Left ventricle myocardium superior (tissue), 1 donor: ENCODE measurements at regions not wholly inside any gene's neighbourhood (a gene's known extent, or its start where the extent isn't known, plus 50 kb on each side); places are given as distances from the start of the nearest gene placed in this dataset.
"Not testable (repeated sequence)": the region's sequence is repeated elsewhere in the genome, so short reads cannot be mapped to it uniquely, and the experiment has no call there.

Source experiments
- ATAC-seq: fragments of 200-7000 bp; cut with Tn5 transposase; one replicate; pipeline ENCODE4 v1.9.1; 2020; ENCODE audit warnings: mild to moderate bottlenecking, moderate library complexity
- DNase-seq: peaks from one replicate; pipeline ENCODE4 v3.0.0-alpha.2; 2020
- intact Hi-C: fragments of 100-400 bp; cut with micrococcal nuclease; formaldehyde crosslinking; loops from one replicate; pipeline ENCODE4 v1.11.0; 2022
- donor health status: DM: no; HTN: yes; CAD: no; lungs with severe emphysema.

DNA sequence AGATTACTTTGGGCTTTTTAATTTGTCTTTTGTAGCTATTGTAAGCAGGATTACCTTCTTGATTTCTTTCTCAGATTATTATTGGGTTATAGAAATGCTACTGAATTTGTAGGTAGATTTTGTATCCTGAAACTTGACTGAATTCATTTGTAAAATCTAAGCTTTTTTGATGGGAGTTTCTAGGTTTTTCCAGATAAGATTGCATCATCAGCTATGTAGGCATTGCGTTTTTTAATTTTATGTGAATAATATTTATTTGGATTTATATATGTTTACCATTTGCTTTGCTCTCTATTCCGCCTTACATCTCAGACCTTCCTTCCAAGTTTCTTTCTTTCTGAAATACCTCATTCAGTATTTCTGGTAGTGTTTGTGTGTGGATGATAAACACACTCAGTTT, 351.7 kb upstream of the ANKRD30A start:
- ATAC-seq (no peak), DNase-seq (no peak)
- intact Hi-C loops: no loop called here

- intact Hi-C loops: no loop called here
- no peak for ATAC-seq
- no peak for DNase-seq
Observed at GRCh38 chr10:36771725-36772124, 353.7 kb upstream of the ANKRD30A start.

DNA sequence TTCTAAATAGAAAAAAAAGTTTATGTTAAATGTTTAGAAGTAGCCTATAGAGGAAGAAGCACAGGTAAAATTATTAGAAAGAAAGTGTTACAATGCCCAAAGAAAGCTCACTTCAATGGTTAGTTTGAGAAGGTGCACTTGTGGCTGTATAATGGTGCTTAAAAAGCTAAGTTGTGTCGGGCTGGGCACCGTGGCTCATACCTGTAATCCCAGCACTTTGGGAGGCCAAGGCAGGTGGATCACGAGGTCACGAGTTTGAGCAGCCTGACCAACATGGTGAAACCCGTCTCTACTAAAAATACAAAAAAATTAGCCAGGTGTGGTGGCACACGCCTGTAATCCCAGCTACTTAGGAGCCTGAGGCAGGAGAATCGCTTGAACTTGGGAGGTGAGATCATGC, 355.7 kb upstream of the ANKRD30A start:
- not testable (repeated sequence) for DNase-seq, ATAC-seq
- intact Hi-C loops: loop anchor here (5.0 kb wide), 1 partner anchor 822 kb away; no protein-coding TSS in a partner anchor

- no peak for ATAC-seq
- intact Hi-C loops: loop anchor here (5.0 kb wide), 1 partner anchor 820 kb away; no protein-coding TSS in a partner anchor
- no peak for DNase-seq
Observed at GRCh38 chr10:36766940-36767339, 358.5 kb upstream of the ANKRD30A start.

DNA sequence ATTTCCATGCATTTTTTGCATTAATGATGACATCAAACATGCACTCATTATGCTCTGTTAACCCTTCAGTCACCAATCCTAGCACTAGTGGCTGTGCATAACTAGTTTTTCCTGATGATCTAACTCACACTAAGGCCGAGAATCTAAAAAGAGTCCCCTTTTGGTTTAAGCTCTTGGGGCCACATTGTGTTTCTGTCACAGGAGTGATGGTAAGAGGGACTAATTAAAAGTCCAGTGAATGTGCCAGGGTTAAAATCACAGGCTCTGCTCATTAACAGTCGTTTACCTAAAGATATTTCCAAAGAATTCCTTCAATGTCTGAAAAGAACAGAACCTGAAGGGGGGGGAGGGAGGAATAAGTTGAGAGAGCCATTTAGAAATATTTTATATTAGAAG, 359.0 kb upstream of the ANKRD30A start:
- ATAC-seq (no peak), DNase-seq (no peak)
- intact Hi-C loops: loop anchor here (5.0 kb wide), 1 partner anchor 819 kb away; no protein-coding TSS in a partner anchor

- intact Hi-C loops: loop anchor here (5.0 kb wide), 1 partner anchor 819 kb away; no protein-coding TSS in a partner anchor
- DNase-seq (no peak), ATAC-seq (no peak)
Observed at GRCh38 chr10:36765782-36766414, 359.5 kb upstream of the ANKRD30A start.

GRCh38 chr10:36764823-36765222, 360.6 kb upstream of the ANKRD30A start:
- ATAC-seq (no peak), DNase-seq (no peak)
- intact Hi-C loops: loop anchor here (5.0 kb wide), 1 partner anchor 818 kb away; no protein-coding TSS in a partner anchor

DNA sequence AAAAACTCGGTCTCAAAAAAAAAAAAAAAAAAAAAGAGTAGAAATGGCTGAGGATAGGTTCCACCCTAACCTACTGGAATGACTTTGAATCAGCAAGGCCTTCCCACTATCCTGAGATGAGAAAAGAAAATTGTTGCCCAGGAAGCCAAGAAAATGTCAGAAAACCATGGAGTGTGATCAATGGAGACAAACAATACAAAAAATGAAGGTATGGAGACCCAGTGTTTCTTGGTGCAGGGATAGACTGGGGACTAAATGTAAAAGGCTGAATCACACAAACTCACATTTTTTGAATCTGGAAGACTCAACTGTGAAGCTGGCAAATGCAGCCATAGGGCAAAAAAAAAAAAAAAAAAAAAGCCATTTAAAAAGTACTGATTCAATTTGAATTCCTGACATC, 364.3 kb upstream of the ANKRD30A start:
- DNase-seq (no peak), ATAC-seq (no peak)
- intact Hi-C loops: no loop called here

DNA sequence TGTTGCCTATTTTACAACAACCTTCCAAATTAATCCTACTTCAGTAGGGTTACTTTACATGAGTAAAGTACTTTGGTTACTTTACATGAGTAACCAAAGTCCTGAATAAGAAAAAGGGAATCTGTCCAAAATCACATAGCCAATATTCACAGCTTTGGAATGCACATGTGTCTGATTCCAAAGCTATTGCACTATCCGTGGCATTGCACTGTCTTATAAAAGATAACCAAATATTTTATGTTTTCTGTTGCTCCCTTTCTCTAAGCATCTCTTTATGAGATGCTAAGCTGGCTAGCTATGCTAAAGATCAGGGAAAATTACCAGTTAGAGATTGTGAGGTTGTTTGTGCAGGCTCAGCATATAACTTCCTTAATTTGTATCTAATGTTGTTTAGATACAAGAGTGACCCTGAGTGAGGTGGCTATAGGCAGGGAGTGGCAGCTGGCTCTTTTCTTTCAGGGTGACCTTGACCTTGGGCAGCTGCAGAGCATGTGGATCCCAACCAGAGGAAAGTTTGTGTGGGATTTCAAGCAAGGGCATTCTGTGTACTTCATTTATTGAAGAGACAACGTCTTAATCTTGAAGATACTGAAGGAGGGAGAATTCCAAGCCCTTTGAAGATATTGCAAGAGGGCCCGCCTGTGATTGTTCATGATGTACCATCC, 366.1 kb upstream of the ANKRD30A start:
- no peak for ATAC-seq
- no peak for DNase-seq
- intact Hi-C loops: no loop called here

GRCh38 chr10:36748128-36748871, 377.1 kb upstream of the ANKRD30A start:
- DNase-seq (no peak), ATAC-seq (no peak)
- intact Hi-C loops: no loop called here

DNA sequence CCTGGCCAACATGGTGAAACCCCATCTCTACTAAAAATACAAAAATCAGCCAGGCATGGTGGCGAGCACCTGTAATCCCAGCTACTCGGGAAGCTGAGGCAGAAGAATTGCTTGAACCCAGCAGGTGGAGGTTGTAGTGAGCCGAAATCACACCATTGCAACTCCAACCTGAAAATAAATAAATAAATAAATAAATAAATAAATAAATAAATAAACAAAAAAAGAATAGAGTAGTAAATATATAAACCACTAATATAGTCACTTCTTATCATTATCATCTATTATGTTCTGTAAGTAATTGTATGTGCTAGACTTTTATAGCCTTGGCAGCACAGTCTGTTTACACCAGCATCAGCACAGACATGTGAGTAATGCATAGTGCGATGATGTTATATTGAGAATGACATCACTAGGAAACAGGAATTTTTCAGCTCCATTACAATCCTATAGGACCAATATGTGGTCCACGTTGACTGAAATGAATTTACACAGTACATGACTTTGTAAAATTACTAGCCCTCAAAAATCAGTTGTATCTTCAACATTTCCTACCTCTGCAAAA, 385.4 kb upstream of the ANKRD30A start:
- intact Hi-C loops: no loop called here
- no peak for DNase-seq
- ATAC-seq: no peak

GRCh38 chr10:36738738-36739431, 386.5 kb upstream of the ANKRD30A start:
- intact Hi-C loops: no loop called here
- DNase-seq (no peak), ATAC-seq (no peak)

GRCh38 chr10:36736311-36736710, 389.1 kb upstream of the ANKRD30A start:
- intact Hi-C loops: no loop called here
- DNase-seq (no peak), ATAC-seq (no peak)

DNA sequence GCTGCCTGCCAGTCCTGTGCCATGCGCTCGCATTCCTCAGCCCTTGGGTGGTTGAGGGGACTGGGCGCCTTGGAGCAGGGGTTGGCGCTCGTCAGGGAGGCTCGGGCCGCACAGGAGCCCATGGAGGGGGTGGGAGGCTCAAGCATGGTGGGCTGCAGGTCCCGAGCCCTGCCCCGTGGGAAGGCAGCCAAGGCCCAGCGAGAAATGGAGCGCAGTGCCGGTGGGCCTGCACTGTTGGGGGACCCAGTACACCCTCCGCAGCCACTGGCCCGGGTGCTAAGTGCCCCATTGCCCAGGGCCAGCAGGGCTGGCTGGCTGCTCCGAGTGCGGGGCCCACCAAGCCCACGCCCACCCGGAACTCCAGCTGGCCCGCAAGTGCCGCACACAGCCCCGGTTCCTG, 390.8 kb upstream of the ANKRD30A start:
- DNase-seq, ATAC-seq, intact Hi-C loops: not testable (repeated sequence)

- no peak for ATAC-seq
- DNase-seq: no peak
- intact Hi-C loops: no loop called here
Observed at GRCh38 chr10:36730316-36730715, 395.1 kb upstream of the ANKRD30A start.

DNA sequence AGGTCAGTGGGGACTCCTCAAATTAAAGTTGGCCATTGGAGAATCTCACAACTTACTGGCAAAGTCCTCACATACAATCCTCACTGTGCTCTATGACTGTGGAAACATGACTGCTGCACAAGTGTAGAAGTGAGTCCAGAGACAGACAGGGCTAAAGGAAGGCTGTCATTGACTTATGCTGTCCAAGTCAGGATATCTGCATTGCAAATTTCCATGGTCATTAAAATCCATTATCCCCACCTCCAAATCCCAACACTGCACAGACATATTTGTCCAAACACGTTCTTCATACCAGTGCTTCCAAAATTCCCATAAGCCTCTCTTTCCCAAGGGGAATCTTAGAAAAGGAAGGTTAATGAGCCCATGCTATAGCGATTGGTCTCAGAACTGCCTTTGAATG, 396.8 kb upstream of the ANKRD30A start:
- no peak for ATAC-seq
- no peak for DNase-seq
- intact Hi-C loops: no loop called here

GRCh38 chr10:36725581-36726520, 399.5 kb upstream of the ANKRD30A start:
- peak; percentile 84 for ATAC-seq
- intact Hi-C loops: no loop called here

GRCh38 chr10:36722777-36723176, 402.6 kb upstream of the ANKRD30A start:
- ATAC-seq (no peak), DNase-seq (no peak)
- intact Hi-C loops: no loop called here

More at GRCh38 chr10:36725581-36726520, 399.5 kb upstream of the ANKRD30A start:
- no peak for DNase-seq
